ENCODE measurements at regions not wholly inside any gene's neighbourhood (a gene's known extent, or its start where the extent isn't known, plus 50 kb on each side); places are given as distances from the start of the nearest gene placed in this dataset.

GRCh38 chr2:71804281-71804751 is 343.3 kb downstream of the CYP26B1 start:
- TF ChIP-seq EZH2phosphoT487 (IDR thresholded peaks at IDR 0.05; ENCODE audit: insufficient read depth, low read depth) (no peak), EZH2 (IDR thresholded peaks at IDR 0.05; ENCODE audit: insufficient read depth, poor library complexity, severe bottlenecking) (no peak)

Measured in GM23248 (cell line).